Glutamatergic neuron (in vitro differentiated cells): ENCODE measurements at regions not wholly inside any gene's neighbourhood (a gene's known extent, or its start where the extent isn't known, plus 50 kb on each side); places are given as distances from the start of the nearest gene placed in this dataset.

ENCODE experiments used
- DNase-seq: peaks from one replicate; pipeline ENCODE4 v3.0.0; 2022
- H3K27ac Mint-ChIP-seq: one replicate; pipeline ENCODE4 v1.8.0; 2020; ENCODE audit warnings: mild to moderate bottlenecking, mixed read lengths, inconsistent platforms; ENCODE audit not compliant: unreplicated experiment
- H3K27me3 Mint-ChIP-seq: one replicate; pipeline ENCODE4 v1.8.0; 2020; ENCODE audit warnings: mild to moderate bottlenecking, moderate library complexity, mixed read lengths, inconsistent platforms; ENCODE audit not compliant: unreplicated experiment
- H3K36me3 Mint-ChIP-seq: one replicate; pipeline ENCODE4 v1.8.0; 2020; ENCODE audit warnings: mild to moderate bottlenecking, mixed read lengths, inconsistent platforms; ENCODE audit not compliant: unreplicated experiment
- H3K4me1 Mint-ChIP-seq: one replicate; pipeline ENCODE4 v1.8.0; 2020; ENCODE audit warnings: mild to moderate bottlenecking, low read depth, mixed read lengths, inconsistent platforms; ENCODE audit not compliant: unreplicated experiment
- H3K4me3 Mint-ChIP-seq: one replicate; pipeline ENCODE4 v1.8.0; 2020; ENCODE audit warnings: mild to moderate bottlenecking, mixed read lengths, inconsistent platforms; ENCODE audit not compliant: unreplicated experiment
- H3K9me3 Mint-ChIP-seq: one replicate; pipeline ENCODE4 v1.8.0; 2020; ENCODE audit warnings: mild to moderate bottlenecking, moderate library complexity, mixed read lengths, inconsistent platforms; ENCODE audit not compliant: unreplicated experiment
- TF ChIP-seq, protein P1 (sequence below): fragments of 200-600 bp; sonication (generic); IDR thresholded peaks from one replicate; pipeline ENCODE4 v1.5.0; 2021; ENCODE audit not compliant: partially characterized antibody, unreplicated experiment

GRCh38 chr10:126781450-126782216 lies 111.1 kb upstream of the C10orf90 start:
- TF ChIP-seq, protein P1, sequence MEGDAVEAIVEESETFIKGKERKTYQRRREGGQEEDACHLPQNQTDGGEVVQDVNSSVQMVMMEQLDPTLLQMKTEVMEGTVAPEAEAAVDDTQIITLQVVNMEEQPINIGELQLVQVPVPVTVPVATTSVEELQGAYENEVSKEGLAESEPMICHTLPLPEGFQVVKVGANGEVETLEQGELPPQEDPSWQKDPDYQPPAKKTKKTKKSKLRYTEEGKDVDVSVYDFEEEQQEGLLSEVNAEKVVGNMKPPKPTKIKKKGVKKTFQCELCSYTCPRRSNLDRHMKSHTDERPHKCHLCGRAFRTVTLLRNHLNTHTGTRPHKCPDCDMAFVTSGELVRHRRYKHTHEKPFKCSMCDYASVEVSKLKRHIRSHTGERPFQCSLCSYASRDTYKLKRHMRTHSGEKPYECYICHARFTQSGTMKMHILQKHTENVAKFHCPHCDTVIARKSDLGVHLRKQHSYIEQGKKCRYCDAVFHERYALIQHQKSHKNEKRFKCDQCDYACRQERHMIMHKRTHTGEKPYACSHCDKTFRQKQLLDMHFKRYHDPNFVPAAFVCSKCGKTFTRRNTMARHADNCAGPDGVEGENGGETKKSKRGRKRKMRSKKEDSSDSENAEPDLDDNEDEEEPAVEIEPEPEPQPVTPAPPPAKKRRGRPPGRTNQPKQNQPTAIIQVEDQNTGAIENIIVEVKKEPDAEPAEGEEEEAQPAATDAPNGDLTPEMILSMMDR: no peak
- Mint-ChIP-seq H3K4me1 (no peaks in the 10 kb centered on the region), H3K27me3 (peaks cover 2% of the 10 kb centered on the region), H3K27ac (no peak overlapping the region), H3K9me3 (no peaks in the 10 kb centered on the region), H3K4me3 (no peak overlapping the region), H3K36me3 (peaks cover 4% of the 10 kb centered on the region)
- no peak for DNase-seq

- peaks cover 2% of the 10 kb centered on the region for H3K27me3 Mint-ChIP-seq
- no peak overlapping the region for H3K27ac Mint-ChIP-seq
- TF ChIP-seq, protein P1: no peak
- no peaks in the 10 kb centered on the region for H3K4me1 Mint-ChIP-seq
- no peak overlapping the region for H3K4me3 Mint-ChIP-seq
- no peaks in the 10 kb centered on the region for H3K9me3 Mint-ChIP-seq
- H3K36me3 Mint-ChIP-seq: peaks cover 4% of the 10 kb centered on the region
- DNase-seq: no peak
These were observed 113.5 kb upstream of the C10orf90 start for GRCh38 chr10:126783806-126784557.

- Mint-ChIP-seq H3K27me3 (peaks cover 2% of the 10 kb centered on the region), H3K4me3 (no peak overlapping the region), H3K27ac (no peak overlapping the region), H3K9me3 (no peaks in the 10 kb centered on the region), H3K36me3 (peaks cover 4% of the 10 kb centered on the region), H3K4me1 (no peaks in the 10 kb centered on the region)
- TF ChIP-seq, protein P1: no peak
- no peak for DNase-seq
These were observed 116.7 kb upstream of the C10orf90 start for GRCh38 chr10:126787201-126787600.

DNA sequence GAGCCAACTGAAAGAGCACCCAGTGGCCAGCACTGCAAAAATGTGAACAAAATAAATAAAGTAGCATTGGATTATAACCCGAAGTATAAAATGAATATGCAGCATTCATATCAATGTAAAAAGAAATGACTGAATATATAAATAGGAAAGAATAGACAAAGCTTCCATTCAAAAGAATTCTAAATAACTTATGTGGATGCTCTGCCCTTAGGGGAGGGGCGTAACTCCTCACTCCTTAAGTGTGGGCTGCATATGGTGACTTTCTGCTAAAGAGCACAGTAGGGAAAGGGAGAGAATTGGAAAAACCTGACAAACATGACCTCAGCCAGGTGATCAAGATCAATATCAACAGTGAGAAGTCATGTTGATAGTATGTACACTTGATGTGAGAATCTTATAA lies 109.9 kb upstream of the DOCK1 start:
- H3K36me3 Mint-ChIP-seq: peaks cover 7% of the 10 kb centered on the region
- TF ChIP-seq, protein P1: no peak
- H3K4me3 Mint-ChIP-seq: no peak overlapping the region
- no peak overlapping the region for H3K27ac Mint-ChIP-seq
- no peaks in the 10 kb centered on the region for H3K27me3 Mint-ChIP-seq
- DNase-seq: no peak
- H3K4me1 Mint-ChIP-seq: no peaks in the 10 kb centered on the region
- peaks cover 2% of the 10 kb centered on the region for H3K9me3 Mint-ChIP-seq

- TF ChIP-seq, protein P1: no peak
- Mint-ChIP-seq H3K36me3 (peaks cover 7% of the 10 kb centered on the region), H3K4me1 (no peaks in the 10 kb centered on the region), H3K27me3 (no peaks in the 10 kb centered on the region), H3K9me3 (peaks cover 4% of the 10 kb centered on the region), H3K4me3 (no peak overlapping the region), H3K27ac (no peak overlapping the region)
- DNase-seq: no peak
These were observed 106.6 kb upstream of the DOCK1 start for GRCh38 chr10:126798649-126799048.
